ENCODE measurements at regions not wholly inside any gene's neighbourhood (a gene's known extent, or its start where the extent isn't known, plus 50 kb on each side); places are given as distances from the start of the nearest gene placed in this dataset.
"Not testable (repeated sequence)": the region's sequence is repeated elsewhere in the genome, so short reads cannot be mapped to it uniquely, and the experiment has no call there.

- H3K4me3 ChIP-seq (ENCODE audit: low read length in 2 of 2), result no peak overlapping the region
- H3K4me1 ChIP-seq (ENCODE audit: control insufficient read depth in 2 of 2, insufficient read depth in 2 of 2, low read length in 2 of 2), result peaks cover 0 to 10% of the 10 kb centered on the region in 2 donors
- no peak for DNase-seq (ENCODE audit: low read depth in 6 of 9, low spot score in 9 of 9)
- H3K36me3 ChIP-seq (ENCODE audit: control insufficient read depth in 2 of 2, insufficient read depth in 2 of 2, low read length in 1 of 2), result no peaks in the 10 kb centered on the region
- no peaks in the 10 kb centered on the region for H3K9me3 ChIP-seq (ENCODE audit: control insufficient read depth in 2 of 2, insufficient read depth in 1 of 2, low read length in 1 of 2)
- 97% methylated on average over 1 of the region's 1 CpG for WGBS
- no peaks in the 10 kb centered on the region for H3K27me3 ChIP-seq (ENCODE audit: control insufficient read depth in 2 of 2, insufficient read depth in 1 of 2, low read length in 1 of 2)
- no peak overlapping the region for H3K27ac ChIP-seq (ENCODE audit: low read depth in 1 of 2, low read length in 1 of 2)
Observed at GRCh38 chr20:19913349-19913748, 103.8 kb upstream of the NAA20 start.

- DNase-seq (ENCODE audit: low read depth in 6 of 9, low spot score in 9 of 9), result no peak
- peaks cover 0 to 10% of the 10 kb centered on the region in 2 donors for H3K4me1 ChIP-seq (ENCODE audit: control insufficient read depth in 2 of 2, insufficient read depth in 2 of 2, low read length in 2 of 2)
- 92% methylated on average over 10 of the region's 10 CpGs for WGBS
Observed at GRCh38 chr20:19913927-19914614, 103.1 kb upstream of the NAA20 start.

GRCh38 chr20:19915111-19915798, 101.9 kb upstream of the NAA20 start:
- H3K9me3 ChIP-seq (ENCODE audit: control insufficient read depth in 2 of 2, insufficient read depth in 1 of 2, low read length in 1 of 2), result no peaks in the 10 kb centered on the region
- 27% methylated on average over 6 of the region's 6 CpGs for WGBS
- DNase-seq (ENCODE audit: low read depth in 6 of 9, low spot score in 9 of 9), result no peak
- H3K4me3 ChIP-seq (ENCODE audit: low read length in 2 of 2), result no peak overlapping the region
- H3K27ac ChIP-seq (ENCODE audit: low read depth in 1 of 2, low read length in 1 of 2), result peak overlapping the region in 1 of 2 donors; percentile 52
- no peaks in the 10 kb centered on the region for H3K36me3 ChIP-seq (ENCODE audit: control insufficient read depth in 2 of 2, insufficient read depth in 2 of 2, low read length in 1 of 2)
- H3K4me1 ChIP-seq (ENCODE audit: control insufficient read depth in 2 of 2, insufficient read depth in 2 of 2, low read length in 2 of 2), result peaks cover 0 to 10% of the 10 kb centered on the region in 2 donors
- H3K27me3 ChIP-seq (ENCODE audit: control insufficient read depth in 2 of 2, insufficient read depth in 1 of 2, low read length in 1 of 2), result no peaks in the 10 kb centered on the region

More at GRCh38 chr20:19913927-19914614, 103.1 kb upstream of the NAA20 start:
- Histone ChIP-seq H3K27me3 (ENCODE audit: control insufficient read depth in 2 of 2, insufficient read depth in 1 of 2, low read length in 1 of 2) (no peaks in the 10 kb centered on the region), H3K9me3 (ENCODE audit: control insufficient read depth in 2 of 2, insufficient read depth in 1 of 2, low read length in 1 of 2) (no peaks in the 10 kb centered on the region), H3K4me3 (ENCODE audit: low read length in 2 of 2) (no peak overlapping the region), H3K27ac (ENCODE audit: low read depth in 1 of 2, low read length in 1 of 2) (no peak overlapping the region), H3K36me3 (ENCODE audit: control insufficient read depth in 2 of 2, insufficient read depth in 2 of 2, low read length in 1 of 2) (no peaks in the 10 kb centered on the region)

- H3K27ac ChIP-seq (ENCODE audit: low read depth in 1 of 2, low read length in 1 of 2), result no peak overlapping the region
- H3K4me1 ChIP-seq (ENCODE audit: control insufficient read depth in 2 of 2, insufficient read depth in 2 of 2, low read length in 2 of 2), result peaks cover 0 to 10% of the 10 kb centered on the region in 2 donors
Observed at GRCh38 chr20:19916531-19917485, 100.4 kb upstream of the NAA20 start.

GRCh38 chr20:19918965-19919329, 98.2 kb upstream of the NAA20 start:
- DNase-seq (ENCODE audit: low read depth in 6 of 9, low spot score in 9 of 9), result no peak
- 96% methylated on average over 5 of the region's 5 CpGs for WGBS
- no peak overlapping the region for H3K27ac ChIP-seq (ENCODE audit: low read depth in 1 of 2, low read length in 1 of 2)

More at GRCh38 chr20:19916531-19917485, 100.4 kb upstream of the NAA20 start:
- 91% methylated on average over 12 of the region's 12 CpGs for WGBS
- no peak overlapping the region for H3K4me3 ChIP-seq (ENCODE audit: low read length in 2 of 2)
- no peak for DNase-seq (ENCODE audit: low read depth in 6 of 9, low spot score in 9 of 9)
- H3K9me3 ChIP-seq (ENCODE audit: control insufficient read depth in 2 of 2, insufficient read depth in 1 of 2, low read length in 1 of 2), result no peaks in the 10 kb centered on the region
- H3K27me3 ChIP-seq (ENCODE audit: control insufficient read depth in 2 of 2, insufficient read depth in 1 of 2, low read length in 1 of 2), result no peaks in the 10 kb centered on the region
- no peaks in the 10 kb centered on the region for H3K36me3 ChIP-seq (ENCODE audit: control insufficient read depth in 2 of 2, insufficient read depth in 2 of 2, low read length in 1 of 2)

GRCh38 chr20:19920381-19921138, 96.6 kb upstream of the NAA20 start:
- no peak for DNase-seq (ENCODE audit: low read depth in 6 of 9, low spot score in 9 of 9)
- Histone ChIP-seq H3K36me3 (ENCODE audit: control insufficient read depth in 2 of 2, insufficient read depth in 2 of 2, low read length in 1 of 2) (no peaks in the 10 kb centered on the region), H3K27me3 (ENCODE audit: control insufficient read depth in 2 of 2, insufficient read depth in 1 of 2, low read length in 1 of 2) (no peaks in the 10 kb centered on the region), H3K27ac (ENCODE audit: low read depth in 1 of 2, low read length in 1 of 2) (no peak overlapping the region), H3K9me3 (ENCODE audit: control insufficient read depth in 2 of 2, insufficient read depth in 1 of 2, low read length in 1 of 2) (no peaks in the 10 kb centered on the region), H3K4me1 (ENCODE audit: control insufficient read depth in 2 of 2, insufficient read depth in 2 of 2, low read length in 2 of 2) (no peaks in the 10 kb centered on the region), H3K4me3 (ENCODE audit: low read length in 2 of 2) (no peak overlapping the region)
- WGBS, result 98% methylated on average over 14 of the region's 14 CpGs

More at GRCh38 chr20:19918965-19919329, 98.2 kb upstream of the NAA20 start:
- H3K27me3 ChIP-seq (ENCODE audit: control insufficient read depth in 2 of 2, insufficient read depth in 1 of 2, low read length in 1 of 2), result no peaks in the 10 kb centered on the region
- H3K9me3 ChIP-seq (ENCODE audit: control insufficient read depth in 2 of 2, insufficient read depth in 1 of 2, low read length in 1 of 2), result no peaks in the 10 kb centered on the region
- H3K4me3 ChIP-seq (ENCODE audit: low read length in 2 of 2), result no peak overlapping the region
- peaks cover 0 to 10% of the 10 kb centered on the region in 2 donors for H3K4me1 ChIP-seq (ENCODE audit: control insufficient read depth in 2 of 2, insufficient read depth in 2 of 2, low read length in 2 of 2)
- no peaks in the 10 kb centered on the region for H3K36me3 ChIP-seq (ENCODE audit: control insufficient read depth in 2 of 2, insufficient read depth in 2 of 2, low read length in 1 of 2)

- Histone ChIP-seq H3K4me1 (ENCODE audit: control insufficient read depth in 2 of 2, insufficient read depth in 2 of 2, low read length in 2 of 2) (no peaks in the 10 kb centered on the region), H3K4me3 (ENCODE audit: low read length in 2 of 2) (no peak overlapping the region), H3K27me3 (ENCODE audit: control insufficient read depth in 2 of 2, insufficient read depth in 1 of 2, low read length in 1 of 2) (no peaks in the 10 kb centered on the region), H3K36me3 (ENCODE audit: control insufficient read depth in 2 of 2, insufficient read depth in 2 of 2, low read length in 1 of 2) (no peaks in the 10 kb centered on the region), H3K27ac (ENCODE audit: low read depth in 1 of 2, low read length in 1 of 2) (no peak overlapping the region), H3K9me3 (ENCODE audit: control insufficient read depth in 2 of 2, insufficient read depth in 1 of 2, low read length in 1 of 2) (no peaks in the 10 kb centered on the region)
- 93% methylated on average over 14 of the region's 14 CpGs for WGBS
- no peak for DNase-seq (ENCODE audit: low read depth in 6 of 9, low spot score in 9 of 9)
Observed at GRCh38 chr20:19921284-19921793, 95.8 kb upstream of the NAA20 start.

GRCh38 chr20:19921829-19922228, 95.3 kb upstream of the NAA20 start:
- WGBS, result 82% methylated on average over 9 of the region's 9 CpGs

More at GRCh38 chr20:19921829-19922228, 95.3 kb upstream of the NAA20 start:
- not testable (repeated sequence) for DNase-seq (ENCODE audit: low read depth in 6 of 9, low spot score in 9 of 9); H3K4me1 ChIP-seq (ENCODE audit: control insufficient read depth in 2 of 2, insufficient read depth in 2 of 2, low read length in 2 of 2); H3K36me3 ChIP-seq (ENCODE audit: control insufficient read depth in 2 of 2, insufficient read depth in 2 of 2, low read length in 1 of 2); H3K4me3 ChIP-seq (ENCODE audit: low read length in 2 of 2); H3K9me3 ChIP-seq (ENCODE audit: control insufficient read depth in 2 of 2, insufficient read depth in 1 of 2, low read length in 1 of 2); H3K27ac ChIP-seq (ENCODE audit: low read depth in 1 of 2, low read length in 1 of 2); H3K27me3 ChIP-seq (ENCODE audit: control insufficient read depth in 2 of 2, insufficient read depth in 1 of 2, low read length in 1 of 2)

Data from thymus (tissue), 11 donors.